HL-60 (cell line): ENCODE measurements at regions not wholly inside any gene's neighbourhood (a gene's known extent, or its start where the extent isn't known, plus 50 kb on each side); places are given as distances from the start of the nearest gene placed in this dataset.

Experiments used
- TF ChIP-seq, protein P1 (sequence below): IDR thresholded peaks from one replicate; pipeline ENCODE4 v1.5.1; 2011; ENCODE audit warnings: low read length, control low read depth, inconsistent platforms; ENCODE audit not compliant: insufficient read depth
- TF ChIP-seq, protein P2 (sequence below): IDR thresholded peaks from 2 replicates; pipeline ENCODE4 v1.6.1; 2012; ENCODE audit warnings: low read depth; ENCODE audit not compliant: insufficient replicate concordance

DNA sequence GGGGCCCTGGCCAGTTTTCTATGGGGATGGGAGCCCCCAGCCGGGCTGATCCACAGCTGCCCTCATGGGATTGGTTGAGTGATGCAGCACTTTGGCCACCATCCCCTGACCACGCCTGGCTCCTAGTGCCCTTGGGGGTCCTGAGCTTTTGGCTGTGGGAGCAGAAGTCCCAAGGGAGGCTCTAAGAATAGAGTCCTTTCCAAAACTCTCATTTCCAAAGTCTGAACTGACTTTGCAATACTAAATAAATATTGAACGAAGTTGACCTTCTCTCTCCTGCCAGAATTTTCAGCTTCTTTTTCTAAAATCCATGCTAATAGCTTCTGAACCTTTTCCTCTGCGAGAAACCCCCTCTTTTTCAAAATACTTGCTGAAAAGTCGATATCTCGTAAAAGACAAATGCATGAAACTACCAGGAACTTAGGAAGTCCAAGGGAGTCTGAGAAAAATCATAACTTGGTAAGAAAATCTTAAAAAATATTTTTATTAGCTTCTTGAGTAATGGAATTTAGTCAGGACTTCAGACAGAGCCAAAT lies 62.7 kb upstream of the IGFBP3 start:
- TF ChIP-seq, protein P1, sequence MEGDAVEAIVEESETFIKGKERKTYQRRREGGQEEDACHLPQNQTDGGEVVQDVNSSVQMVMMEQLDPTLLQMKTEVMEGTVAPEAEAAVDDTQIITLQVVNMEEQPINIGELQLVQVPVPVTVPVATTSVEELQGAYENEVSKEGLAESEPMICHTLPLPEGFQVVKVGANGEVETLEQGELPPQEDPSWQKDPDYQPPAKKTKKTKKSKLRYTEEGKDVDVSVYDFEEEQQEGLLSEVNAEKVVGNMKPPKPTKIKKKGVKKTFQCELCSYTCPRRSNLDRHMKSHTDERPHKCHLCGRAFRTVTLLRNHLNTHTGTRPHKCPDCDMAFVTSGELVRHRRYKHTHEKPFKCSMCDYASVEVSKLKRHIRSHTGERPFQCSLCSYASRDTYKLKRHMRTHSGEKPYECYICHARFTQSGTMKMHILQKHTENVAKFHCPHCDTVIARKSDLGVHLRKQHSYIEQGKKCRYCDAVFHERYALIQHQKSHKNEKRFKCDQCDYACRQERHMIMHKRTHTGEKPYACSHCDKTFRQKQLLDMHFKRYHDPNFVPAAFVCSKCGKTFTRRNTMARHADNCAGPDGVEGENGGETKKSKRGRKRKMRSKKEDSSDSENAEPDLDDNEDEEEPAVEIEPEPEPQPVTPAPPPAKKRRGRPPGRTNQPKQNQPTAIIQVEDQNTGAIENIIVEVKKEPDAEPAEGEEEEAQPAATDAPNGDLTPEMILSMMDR: no peak
- TF ChIP-seq, protein P2, sequence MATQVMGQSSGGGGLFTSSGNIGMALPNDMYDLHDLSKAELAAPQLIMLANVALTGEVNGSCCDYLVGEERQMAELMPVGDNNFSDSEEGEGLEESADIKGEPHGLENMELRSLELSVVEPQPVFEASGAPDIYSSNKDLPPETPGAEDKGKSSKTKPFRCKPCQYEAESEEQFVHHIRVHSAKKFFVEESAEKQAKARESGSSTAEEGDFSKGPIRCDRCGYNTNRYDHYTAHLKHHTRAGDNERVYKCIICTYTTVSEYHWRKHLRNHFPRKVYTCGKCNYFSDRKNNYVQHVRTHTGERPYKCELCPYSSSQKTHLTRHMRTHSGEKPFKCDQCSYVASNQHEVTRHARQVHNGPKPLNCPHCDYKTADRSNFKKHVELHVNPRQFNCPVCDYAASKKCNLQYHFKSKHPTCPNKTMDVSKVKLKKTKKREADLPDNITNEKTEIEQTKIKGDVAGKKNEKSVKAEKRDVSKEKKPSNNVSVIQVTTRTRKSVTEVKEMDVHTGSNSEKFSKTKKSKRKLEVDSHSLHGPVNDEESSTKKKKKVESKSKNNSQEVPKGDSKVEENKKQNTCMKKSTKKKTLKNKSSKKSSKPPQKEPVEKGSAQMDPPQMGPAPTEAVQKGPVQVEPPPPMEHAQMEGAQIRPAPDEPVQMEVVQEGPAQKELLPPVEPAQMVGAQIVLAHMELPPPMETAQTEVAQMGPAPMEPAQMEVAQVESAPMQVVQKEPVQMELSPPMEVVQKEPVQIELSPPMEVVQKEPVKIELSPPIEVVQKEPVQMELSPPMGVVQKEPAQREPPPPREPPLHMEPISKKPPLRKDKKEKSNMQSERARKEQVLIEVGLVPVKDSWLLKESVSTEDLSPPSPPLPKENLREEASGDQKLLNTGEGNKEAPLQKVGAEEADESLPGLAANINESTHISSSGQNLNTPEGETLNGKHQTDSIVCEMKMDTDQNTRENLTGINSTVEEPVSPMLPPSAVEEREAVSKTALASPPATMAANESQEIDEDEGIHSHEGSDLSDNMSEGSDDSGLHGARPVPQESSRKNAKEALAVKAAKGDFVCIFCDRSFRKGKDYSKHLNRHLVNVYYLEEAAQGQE: no peak
